ENCODE measurements at regions not wholly inside any gene's neighbourhood (a gene's known extent, or its start where the extent isn't known, plus 50 kb on each side); places are given as distances from the start of the nearest gene placed in this dataset.

- H3K27ac ChIP-seq, result no peak overlapping the region
- H3K36me3 ChIP-seq, result no peaks in the 10 kb centered on the region
- no peak for TF ChIP-seq CTCF (IDR thresholded peaks at IDR 0.05)
- H3K27me3 ChIP-seq, result no peaks in the 10 kb centered on the region
- H3K4me1 ChIP-seq (ENCODE audit: control insufficient read depth in 1 of 2, insufficient read depth in 1 of 2, low read depth in 1 of 2, low read length in 1 of 2), result no peaks in the 10 kb centered on the region
- H3K9me3 ChIP-seq, result no peaks in the 10 kb centered on the region
- no peak overlapping the region for H3K4me3 ChIP-seq (ENCODE audit: low read depth in 1 of 2, low read length in 1 of 2)
These were observed 163.9 kb upstream of the KIT start for GRCh38 chr4:54493862-54494261.

- Histone ChIP-seq H3K27ac (no peak overlapping the region), H3K4me3 (ENCODE audit: low read depth in 1 of 2, low read length in 1 of 2) (no peak overlapping the region), H3K27me3 (no peaks in the 10 kb centered on the region), H3K9me3 (no peaks in the 10 kb centered on the region), H3K4me1 (ENCODE audit: control insufficient read depth in 1 of 2, insufficient read depth in 1 of 2, low read depth in 1 of 2, low read length in 1 of 2) (no peaks in the 10 kb centered on the region), H3K36me3 (no peaks in the 10 kb centered on the region)
- no peak for TF ChIP-seq CTCF (IDR thresholded peaks at IDR 0.05)
These were observed 162.7 kb upstream of the KIT start for GRCh38 chr4:54495091-54495490.

- Histone ChIP-seq H3K9me3 (no peaks in the 10 kb centered on the region), H3K4me1 (ENCODE audit: control insufficient read depth in 1 of 2, insufficient read depth in 1 of 2, low read depth in 1 of 2, low read length in 1 of 2) (no peaks in the 10 kb centered on the region), H3K4me3 (ENCODE audit: low read depth in 1 of 2, low read length in 1 of 2) (no peak overlapping the region), H3K27me3 (no peaks in the 10 kb centered on the region), H3K36me3 (no peaks in the 10 kb centered on the region), H3K27ac (no peak overlapping the region)
- no peak for TF ChIP-seq CTCF (IDR thresholded peaks at IDR 0.05)
These were observed 162.1 kb upstream of the KIT start for GRCh38 chr4:54495641-54496040.

GRCh38 chr4:54496412-54496811, 161.3 kb upstream of the KIT start:
- Histone ChIP-seq H3K27ac (no peak overlapping the region), H3K9me3 (no peaks in the 10 kb centered on the region), H3K4me3 (ENCODE audit: low read depth in 1 of 2, low read length in 1 of 2) (no peak overlapping the region), H3K36me3 (no peaks in the 10 kb centered on the region), H3K27me3 (no peaks in the 10 kb centered on the region), H3K4me1 (ENCODE audit: control insufficient read depth in 1 of 2, insufficient read depth in 1 of 2, low read depth in 1 of 2, low read length in 1 of 2) (no peaks in the 10 kb centered on the region)
- no peak for TF ChIP-seq CTCF (IDR thresholded peaks at IDR 0.05)

- Histone ChIP-seq H3K36me3 (no peaks in the 10 kb centered on the region), H3K4me1 (ENCODE audit: control insufficient read depth in 1 of 2, insufficient read depth in 1 of 2, low read depth in 1 of 2, low read length in 1 of 2) (no peaks in the 10 kb centered on the region), H3K9me3 (no peaks in the 10 kb centered on the region), H3K4me3 (ENCODE audit: low read depth in 1 of 2, low read length in 1 of 2) (no peak overlapping the region), H3K27ac (no peak overlapping the region), H3K27me3 (no peaks in the 10 kb centered on the region)
- TF ChIP-seq CTCF (IDR thresholded peaks at IDR 0.05), result no peak
These were observed 159.8 kb upstream of the KIT start for GRCh38 chr4:54497947-54498346.

- Histone ChIP-seq H3K27ac (no peak overlapping the region), H3K27me3 (no peaks in the 10 kb centered on the region), H3K9me3 (no peaks in the 10 kb centered on the region), H3K36me3 (no peaks in the 10 kb centered on the region), H3K4me1 (ENCODE audit: control insufficient read depth in 1 of 2, insufficient read depth in 1 of 2, low read depth in 1 of 2, low read length in 1 of 2) (no peaks in the 10 kb centered on the region), H3K4me3 (ENCODE audit: low read depth in 1 of 2, low read length in 1 of 2) (no peak overlapping the region)
- no peak for TF ChIP-seq CTCF (IDR thresholded peaks at IDR 0.05)
These were observed 159.1 kb upstream of the KIT start for GRCh38 chr4:54498661-54499111.
